ENCODE measurements at regions not wholly inside any gene's neighbourhood (a gene's known extent, or its start where the extent isn't known, plus 50 kb on each side); places are given as distances from the start of the nearest gene placed in this dataset.
"Not testable (repeated sequence)": the region's sequence is repeated elsewhere in the genome, so short reads cannot be mapped to it uniquely, and the experiment has no call there.

DNA sequence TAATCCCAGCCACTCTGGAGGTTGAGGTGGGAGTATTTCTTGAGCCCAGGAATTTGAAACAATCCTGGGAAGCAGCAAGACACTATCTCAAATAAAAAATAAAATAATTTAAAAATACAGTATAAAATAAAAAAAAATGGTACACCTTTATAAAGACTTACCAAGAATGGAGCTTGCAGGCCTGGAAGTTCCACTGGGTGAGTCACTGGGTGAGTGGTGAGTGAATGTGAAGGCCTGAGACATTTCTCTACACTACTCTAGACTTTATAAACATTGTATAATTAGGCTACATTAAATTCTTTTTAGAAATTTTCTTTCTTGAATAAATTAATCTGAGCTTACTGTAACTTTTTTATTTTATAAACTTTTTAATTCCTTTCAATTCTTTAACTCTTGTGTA, 609.1 kb upstream of the BCHE start:
- no peak for DNase-seq (ENCODE audit: low read depth)

DNA sequence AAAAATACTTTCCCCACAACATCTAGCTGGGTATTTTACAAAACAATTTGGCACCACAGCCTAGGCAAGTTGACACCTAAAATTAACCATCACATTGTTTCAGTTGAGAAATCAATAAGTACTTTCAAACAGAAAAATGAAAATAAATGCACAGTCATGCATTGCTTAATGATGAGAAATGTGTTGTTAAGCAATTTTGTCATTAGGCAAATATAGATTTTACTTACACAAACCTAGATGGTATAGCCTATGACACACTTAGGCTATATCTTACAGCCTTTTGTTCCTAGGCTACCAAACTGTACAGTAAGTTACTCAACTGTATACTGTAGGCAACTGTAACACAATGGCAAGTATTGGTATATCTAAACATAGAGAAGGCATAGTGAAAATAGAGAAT, 608.6 kb upstream of the BCHE start:
- no peak for DNase-seq (ENCODE audit: low read depth)

- no peak for DNase-seq (ENCODE audit: low read depth)
These were observed 607.5 kb upstream of the BCHE start for GRCh38 chr3:166444756-166445155.

GRCh38 chr3:166444336-166444735, 607.1 kb upstream of the BCHE start:
- DNase-seq (ENCODE audit: low read depth), result no peak

DNA sequence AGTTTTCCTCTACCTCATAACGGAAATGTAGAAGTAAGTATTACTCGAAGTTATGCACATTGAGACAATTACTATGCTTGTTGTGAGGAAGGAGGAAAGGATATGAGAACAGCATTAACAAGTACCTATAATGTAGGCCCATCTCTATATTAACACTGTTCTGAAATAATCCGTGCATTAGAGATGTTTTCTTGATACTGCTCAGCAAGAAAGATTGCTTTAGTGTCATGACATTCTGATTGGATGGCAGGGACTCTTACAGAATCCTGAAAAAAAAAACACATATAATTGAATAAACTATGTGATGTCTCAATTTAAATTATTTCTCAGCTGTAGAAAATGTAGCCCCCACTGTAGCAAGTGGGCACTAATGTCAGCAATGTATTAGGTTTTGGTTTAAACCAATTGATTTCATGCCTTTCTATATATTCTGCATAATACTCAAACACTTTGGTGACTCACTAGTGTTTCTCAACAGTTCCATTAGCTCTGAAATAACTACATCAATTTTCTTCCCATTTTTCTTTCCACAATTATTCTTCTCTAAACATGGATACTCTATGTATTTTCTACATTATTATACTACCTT, 598.3 kb upstream of the BCHE start:
- DNase-seq (ENCODE audit: low read depth), result no peak

- no peak for DNase-seq (ENCODE audit: low read depth)
These were observed 595.8 kb upstream of the BCHE start for GRCh38 chr3:166433060-166433459.

DNA sequence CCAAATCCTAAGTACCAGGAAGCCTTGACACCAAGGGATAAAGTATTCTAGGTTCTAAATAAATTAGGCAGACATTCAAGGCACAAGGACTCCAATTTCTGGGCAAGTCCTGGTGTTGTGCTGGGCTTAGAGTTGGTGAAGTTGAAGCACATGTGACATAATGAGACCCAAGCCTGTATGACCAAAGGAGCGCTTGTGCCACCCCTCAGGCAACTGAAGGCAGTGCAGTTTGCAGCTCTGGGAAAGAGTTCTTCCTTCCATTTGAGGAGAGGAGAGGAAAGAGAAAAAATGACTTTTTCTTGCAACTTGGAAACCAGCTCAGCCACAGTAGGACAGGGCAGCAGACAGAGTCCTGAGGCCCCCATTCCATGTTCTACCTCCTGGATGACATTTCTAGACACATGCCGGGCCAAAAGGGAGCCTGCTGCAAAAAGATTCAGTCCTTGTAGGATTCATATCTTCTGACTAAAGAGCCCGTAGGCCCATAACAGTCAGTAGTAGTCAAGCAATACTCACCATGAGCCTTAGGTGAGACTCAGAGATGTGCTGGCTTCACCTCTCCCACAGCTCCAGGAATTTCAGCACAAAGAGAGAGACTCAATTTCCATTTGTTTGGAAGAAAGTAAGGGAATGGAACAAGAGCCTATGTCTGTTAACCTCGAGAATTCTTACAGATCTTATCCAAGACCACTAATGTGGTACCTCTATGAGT, 588.8 kb upstream of the BCHE start:
- no peak for DNase-seq (ENCODE audit: low read depth)

- DNase-seq (ENCODE audit: low read depth), result no peak
These were observed 587.8 kb upstream of the BCHE start for GRCh38 chr3:166425021-166425420.

GRCh38 chr3:166423824-166424513, 586.7 kb upstream of the BCHE start:
- DNase-seq (ENCODE audit: low read depth), result not testable (repeated sequence)

DNA sequence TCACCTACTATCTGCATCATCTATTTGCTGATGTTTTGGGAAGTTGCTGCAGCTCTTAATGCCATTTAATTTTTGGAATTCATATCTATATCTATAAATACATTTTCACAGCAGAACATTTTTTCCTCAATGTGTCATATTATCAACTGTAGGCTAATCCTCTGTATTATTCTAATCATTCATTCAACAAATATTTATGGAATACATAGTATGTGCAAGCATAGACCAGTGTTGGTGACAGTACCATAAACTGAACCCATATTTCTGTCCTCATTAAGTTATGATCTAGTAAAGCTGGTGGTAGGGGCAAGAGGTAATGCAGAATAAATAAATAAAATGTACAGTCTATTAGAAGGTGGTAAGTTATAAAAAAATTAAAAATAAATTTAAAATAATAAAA, 585.3 kb upstream of the BCHE start:
- no peak for DNase-seq (ENCODE audit: low read depth)

DNA sequence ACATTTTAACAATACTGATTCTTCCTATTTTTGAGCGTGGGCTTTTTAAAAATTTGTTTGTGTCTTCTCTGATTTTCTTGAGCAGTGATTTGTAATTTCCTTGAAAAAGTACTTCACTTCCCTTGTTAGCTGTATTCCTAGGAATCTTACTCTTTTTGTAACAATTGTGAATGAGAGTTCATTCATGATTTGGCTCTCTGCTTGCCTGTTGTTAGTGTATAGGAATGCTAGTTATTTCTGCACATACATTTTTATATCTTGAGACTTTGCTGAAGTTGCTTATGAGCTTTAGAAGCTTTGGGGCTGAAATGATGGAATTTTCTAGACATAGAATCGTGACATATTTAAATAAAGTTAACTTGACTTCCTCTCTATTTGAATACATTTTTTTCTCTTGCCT, 582.8 kb upstream of the BCHE start:
- no peak for DNase-seq (ENCODE audit: low read depth)

DNA sequence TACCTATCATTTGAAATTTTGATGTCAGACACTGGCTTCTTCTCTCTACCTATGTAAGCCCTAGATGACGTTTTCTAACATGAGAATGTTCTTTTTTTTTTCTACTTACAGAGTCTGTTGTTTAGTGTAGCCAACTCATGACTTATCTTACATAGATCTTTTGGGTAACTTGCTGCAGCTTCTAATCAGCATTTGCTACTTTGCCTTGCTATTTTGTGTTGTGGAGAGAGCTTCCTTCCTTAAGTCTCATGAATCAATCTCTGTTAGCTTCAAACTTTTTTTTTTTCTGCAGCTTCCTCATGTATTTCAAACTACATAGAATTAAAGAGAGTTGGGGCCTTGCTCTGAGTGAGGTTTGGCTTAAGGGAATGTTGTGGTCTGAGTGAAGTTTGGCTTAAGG, 568.7 kb upstream of the BCHE start:
- no peak for DNase-seq (ENCODE audit: low read depth)

DNA sequence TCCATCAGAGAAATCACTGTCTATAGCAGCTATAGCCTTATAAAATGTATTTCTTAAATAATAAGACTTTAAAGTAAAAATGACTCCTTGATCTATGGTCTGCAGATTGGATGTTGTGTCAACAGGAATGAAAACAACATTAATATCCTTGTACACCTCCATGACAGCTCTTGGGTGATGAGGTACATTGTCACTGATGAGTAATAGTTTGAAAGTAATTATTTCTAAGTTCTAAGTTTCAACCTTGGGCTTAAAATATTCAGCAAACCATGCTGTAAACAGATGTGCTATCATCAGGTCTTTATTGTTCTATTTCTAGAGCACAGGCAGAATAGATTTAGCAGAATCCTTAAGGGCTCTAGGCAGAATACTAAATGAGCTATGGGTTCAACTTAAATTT, 568.2 kb upstream of the BCHE start:
- no peak for DNase-seq (ENCODE audit: low read depth)

DNA sequence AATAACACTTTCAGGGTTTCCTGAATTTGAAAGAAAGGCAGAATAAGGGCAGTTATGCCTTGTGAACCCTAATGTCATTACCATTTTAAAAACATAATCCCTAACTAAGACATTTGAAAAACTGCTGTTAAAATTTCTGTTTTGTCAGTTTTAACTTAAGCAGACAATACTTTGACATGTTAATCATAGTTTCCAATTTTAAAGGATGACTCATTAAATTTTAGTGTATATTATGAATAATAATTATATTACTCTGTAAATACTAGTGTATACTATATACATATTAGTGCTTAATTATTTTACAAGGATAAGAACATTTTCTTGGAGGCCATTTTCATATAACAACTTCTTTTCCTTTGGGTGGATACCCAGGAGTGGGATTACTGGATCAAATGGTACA, 553.1 kb upstream of the BCHE start:
- no peak for DNase-seq (ENCODE audit: low read depth)

DNA sequence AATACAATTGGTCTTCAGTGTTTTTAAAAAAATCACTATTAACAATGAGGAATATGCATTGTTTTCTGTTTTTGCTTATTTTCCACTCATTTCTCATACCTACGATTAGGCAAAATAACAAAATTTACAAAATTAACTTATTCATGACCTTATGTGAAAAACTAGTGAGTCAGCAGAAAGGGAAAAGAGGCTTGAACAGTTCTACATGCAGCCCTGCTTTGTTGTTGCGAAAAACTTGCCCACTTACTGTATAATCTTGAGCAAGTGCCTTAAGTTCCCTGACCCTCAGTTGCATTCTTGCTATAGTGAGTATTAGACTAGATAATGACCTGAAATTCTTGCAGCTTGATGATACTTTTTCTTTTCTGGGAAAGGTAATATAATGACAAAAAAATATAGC, 551.1 kb upstream of the BCHE start:
- DNase-seq (ENCODE audit: low read depth), result no peak

DNA sequence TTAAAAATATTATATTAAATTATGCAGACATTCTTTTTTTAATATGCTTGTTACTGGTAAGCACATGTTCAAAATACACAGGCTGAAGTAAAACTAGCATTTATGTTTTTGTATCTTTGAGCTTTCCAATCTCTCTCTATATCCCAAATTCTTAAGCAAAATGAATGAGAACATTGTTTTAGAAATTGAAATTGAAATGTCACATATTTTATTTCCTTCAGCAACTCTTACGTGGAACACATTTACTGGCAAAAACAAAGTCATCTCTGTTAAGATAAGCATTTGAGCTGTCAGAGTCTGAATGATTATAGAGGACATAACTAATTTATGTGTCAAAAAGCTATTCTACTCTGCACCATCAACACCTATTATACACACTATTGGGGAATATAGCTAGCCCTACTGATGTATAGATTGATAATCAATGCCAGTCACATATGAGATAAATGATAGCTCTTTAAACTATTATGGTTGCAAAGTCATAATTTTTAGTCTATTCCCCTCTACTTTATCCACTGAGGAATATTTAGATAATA, 535.4 kb upstream of the BCHE start:
- DNase-seq (ENCODE audit: low read depth), result no peak

DNA sequence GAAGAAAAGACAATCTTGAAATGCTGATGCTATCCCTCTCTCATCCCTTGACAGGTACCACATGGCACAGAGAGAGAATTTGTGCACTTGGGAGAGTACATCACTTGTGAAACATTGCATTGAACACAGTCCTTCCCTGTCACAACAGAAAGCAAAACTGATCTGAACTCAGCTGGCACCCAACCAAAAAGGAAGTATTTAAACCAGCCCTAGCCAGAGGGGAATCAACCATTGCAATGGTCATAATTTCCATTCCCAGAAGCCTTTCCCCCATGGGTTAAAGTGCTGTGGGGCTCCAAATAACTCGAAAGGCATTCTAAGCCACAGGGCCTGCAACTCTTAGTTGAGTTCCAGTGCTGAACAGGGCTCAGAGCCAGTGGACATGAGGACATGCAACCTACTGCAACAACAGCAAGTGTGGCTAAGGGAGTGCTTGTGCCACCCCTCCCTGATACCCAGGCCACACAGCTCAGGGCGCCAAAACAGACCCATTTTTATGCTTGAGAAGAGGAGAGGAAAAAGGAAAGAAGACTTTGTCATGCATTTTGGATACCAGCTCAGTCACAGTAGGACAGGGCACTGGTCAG, 530.8 kb upstream of the BCHE start:
- DNase-seq (ENCODE audit: low read depth), result no peak

DNA sequence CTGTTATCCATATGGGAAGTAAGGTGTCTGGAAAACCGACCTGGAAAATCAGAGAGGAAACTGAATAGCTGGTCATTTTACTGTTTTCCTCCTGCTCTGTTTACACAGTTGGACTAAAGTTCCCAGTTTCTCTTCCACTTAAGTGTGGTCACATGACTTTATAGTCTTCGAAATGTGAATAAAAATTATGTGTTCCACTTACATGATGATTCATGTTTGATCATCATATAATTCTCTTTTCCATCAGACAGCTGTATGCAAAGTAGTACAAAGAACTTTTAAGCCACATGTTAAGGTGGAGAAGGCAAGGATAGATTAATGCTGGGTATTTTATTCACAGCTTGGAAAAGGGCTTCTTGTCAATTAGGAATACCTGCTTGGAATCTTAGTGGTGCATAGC, 525.5 kb upstream of the BCHE start:
- no peak for DNase-seq (ENCODE audit: low read depth)

- DNase-seq (ENCODE audit: low read depth), result no peak
These were observed 523.5 kb upstream of the BCHE start for GRCh38 chr3:166360720-166361119.

DNA sequence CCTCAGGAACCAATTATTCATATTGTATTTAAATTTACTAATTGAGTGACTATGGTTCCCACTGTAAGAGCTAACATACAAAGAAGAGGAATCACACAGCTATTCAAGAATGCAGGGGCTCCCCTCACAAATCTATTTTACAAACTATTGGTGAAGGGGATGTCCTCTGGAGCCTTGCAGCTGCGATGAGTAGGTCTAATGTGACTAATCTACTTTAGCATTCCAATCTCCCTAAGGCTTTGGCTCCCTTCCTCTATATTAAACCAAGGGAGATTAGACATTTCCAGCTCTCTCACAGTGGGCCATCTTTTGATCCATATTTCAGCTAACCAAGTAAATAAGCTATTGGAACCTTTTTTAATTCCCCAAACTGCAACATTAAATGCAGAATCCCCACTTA, 514.2 kb upstream of the BCHE start:
- DNase-seq (ENCODE audit: low read depth), result no peak

DNA sequence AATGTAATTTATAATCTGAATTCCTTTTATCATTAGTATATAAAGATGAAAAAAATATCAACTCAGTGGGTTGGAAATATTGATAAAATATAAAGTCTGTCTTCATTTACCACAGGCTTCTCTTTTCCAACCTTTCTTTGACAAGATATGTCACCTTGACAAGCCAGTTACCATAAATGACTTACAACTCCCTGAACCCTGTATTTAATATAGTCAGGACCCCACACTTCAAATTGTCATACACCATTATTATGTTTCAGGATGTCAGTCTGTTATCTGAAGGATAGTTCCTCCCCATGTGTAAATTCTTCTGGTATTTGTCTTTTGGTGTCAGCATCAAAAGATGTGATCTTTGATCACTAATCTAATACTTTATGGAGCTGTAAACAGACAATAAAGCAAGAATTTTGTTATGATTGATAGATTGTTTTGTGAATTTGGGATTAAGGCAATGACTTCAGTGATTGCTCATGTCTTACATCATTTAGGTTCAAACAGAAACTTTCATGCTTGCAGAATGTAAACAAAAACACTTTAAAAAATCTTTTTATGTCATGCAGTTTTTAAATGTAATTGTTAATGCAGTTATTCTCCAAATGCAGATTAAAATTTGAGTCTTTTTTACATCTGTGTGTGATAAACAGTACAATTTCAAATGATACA, 503.5 kb upstream of the BCHE start:
- DNase-seq (ENCODE audit: low read depth), result no peak

DNA sequence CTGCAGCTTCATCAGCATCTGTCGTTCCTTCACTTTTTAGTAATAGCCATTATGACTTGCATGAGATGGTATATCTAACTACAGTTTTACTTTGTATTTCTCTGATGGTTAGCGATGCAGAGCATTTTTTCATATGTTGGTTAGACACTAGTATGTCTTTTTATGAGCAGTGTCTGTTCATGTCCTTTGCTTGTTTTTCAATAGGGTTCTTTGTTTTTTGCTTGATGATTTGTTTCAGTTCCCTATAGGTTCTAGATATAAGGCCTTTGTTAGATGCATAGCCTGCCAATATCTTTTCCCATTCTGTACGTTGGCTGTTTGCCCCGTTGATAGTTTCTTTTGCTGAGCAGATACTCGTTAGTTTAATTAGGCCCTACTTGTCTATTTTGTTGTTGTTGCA, 487.2 kb upstream of the BCHE start:
- no peak for DNase-seq (ENCODE audit: low read depth)

DNA sequence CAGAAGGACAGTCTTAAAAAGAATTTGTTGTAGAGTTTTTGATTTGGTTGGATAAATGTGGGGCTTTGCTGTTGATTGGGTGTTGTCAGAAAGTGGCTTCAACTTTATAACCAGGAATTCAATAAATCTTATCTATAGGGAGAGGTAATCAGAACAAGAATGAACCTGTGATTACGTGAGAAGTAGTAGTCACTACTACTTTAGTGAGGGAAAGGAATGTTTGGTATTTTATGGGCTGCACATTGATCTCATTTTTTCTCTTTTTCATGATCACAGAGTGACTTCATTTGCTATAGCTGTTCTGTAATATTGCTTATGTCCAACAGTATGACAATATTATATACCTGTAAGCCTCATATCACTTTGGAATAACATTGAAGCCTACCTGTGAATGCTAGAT, 485.2 kb upstream of the BCHE start:
- no peak for DNase-seq (ENCODE audit: low read depth)

Data from CMK (cell line).